ENCODE measurements at regions not wholly inside any gene's neighbourhood (a gene's known extent, or its start where the extent isn't known, plus 50 kb on each side); places are given as distances from the start of the nearest gene placed in this dataset.

- in situ Hi-C loops (cut with MboI; ENCODE audit: low sequenced_read_pairs, unreplicated experiment), result no loop called here
- TF ChIP-seq, protein P1, sequence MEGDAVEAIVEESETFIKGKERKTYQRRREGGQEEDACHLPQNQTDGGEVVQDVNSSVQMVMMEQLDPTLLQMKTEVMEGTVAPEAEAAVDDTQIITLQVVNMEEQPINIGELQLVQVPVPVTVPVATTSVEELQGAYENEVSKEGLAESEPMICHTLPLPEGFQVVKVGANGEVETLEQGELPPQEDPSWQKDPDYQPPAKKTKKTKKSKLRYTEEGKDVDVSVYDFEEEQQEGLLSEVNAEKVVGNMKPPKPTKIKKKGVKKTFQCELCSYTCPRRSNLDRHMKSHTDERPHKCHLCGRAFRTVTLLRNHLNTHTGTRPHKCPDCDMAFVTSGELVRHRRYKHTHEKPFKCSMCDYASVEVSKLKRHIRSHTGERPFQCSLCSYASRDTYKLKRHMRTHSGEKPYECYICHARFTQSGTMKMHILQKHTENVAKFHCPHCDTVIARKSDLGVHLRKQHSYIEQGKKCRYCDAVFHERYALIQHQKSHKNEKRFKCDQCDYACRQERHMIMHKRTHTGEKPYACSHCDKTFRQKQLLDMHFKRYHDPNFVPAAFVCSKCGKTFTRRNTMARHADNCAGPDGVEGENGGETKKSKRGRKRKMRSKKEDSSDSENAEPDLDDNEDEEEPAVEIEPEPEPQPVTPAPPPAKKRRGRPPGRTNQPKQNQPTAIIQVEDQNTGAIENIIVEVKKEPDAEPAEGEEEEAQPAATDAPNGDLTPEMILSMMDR (IDR thresholded peaks at IDR 0.05; ENCODE audit: borderline replicate concordance, control extremely low read depth, extremely low read depth, insufficient read depth, missing control alignments), result no peak
- DNase-seq (ENCODE audit: low spot score), result no peak
These were observed 144.4 kb upstream of the NR4A3 start for GRCh38 chr9:99677281-99677680.

- no peak for DNase-seq (ENCODE audit: low spot score)
- TF ChIP-seq, protein P1 (IDR thresholded peaks at IDR 0.05; ENCODE audit: borderline replicate concordance, control extremely low read depth, extremely low read depth, insufficient read depth, missing control alignments), result no peak
- in situ Hi-C loops (cut with MboI; ENCODE audit: low sequenced_read_pairs, unreplicated experiment), result no loop called here
These were observed 143.1 kb upstream of the NR4A3 start for GRCh38 chr9:99678566-99678965.

- no peak for DNase-seq (ENCODE audit: low spot score)
- TF ChIP-seq, protein P1 (IDR thresholded peaks at IDR 0.05; ENCODE audit: borderline replicate concordance, control extremely low read depth, extremely low read depth, insufficient read depth, missing control alignments), result no peak
- in situ Hi-C loops (cut with MboI; ENCODE audit: low sequenced_read_pairs, unreplicated experiment), result no loop called here
These were observed 141.5 kb upstream of the NR4A3 start for GRCh38 chr9:99680191-99680590.

- TF ChIP-seq, protein P1 (IDR thresholded peaks at IDR 0.05; ENCODE audit: borderline replicate concordance, control extremely low read depth, extremely low read depth, insufficient read depth, missing control alignments), result no peak
- no peak for DNase-seq (ENCODE audit: low spot score)
- in situ Hi-C loops (cut with MboI; ENCODE audit: low sequenced_read_pairs, unreplicated experiment), result no loop called here
These were observed 140.6 kb upstream of the NR4A3 start for GRCh38 chr9:99681113-99681512.

DNA sequence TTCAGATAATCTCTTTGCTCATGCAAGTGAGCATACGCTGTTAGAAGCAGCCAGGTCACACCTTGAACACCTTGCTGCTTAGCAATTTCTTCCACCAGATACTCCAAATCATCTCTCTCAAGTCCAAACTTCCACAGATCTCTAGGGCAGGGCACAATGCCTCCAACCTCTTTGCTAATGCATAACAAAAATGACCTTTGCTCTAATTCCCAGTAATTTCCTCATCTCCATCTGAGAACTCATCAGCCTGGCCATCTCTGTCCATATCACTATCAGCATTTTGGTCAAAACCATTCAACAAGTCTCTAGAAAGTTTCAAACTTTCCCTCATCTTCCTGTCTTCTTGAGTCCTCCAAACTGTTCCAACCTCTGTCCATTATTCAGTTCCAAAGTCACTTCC lies 139.3 kb upstream of the NR4A3 start:
- in situ Hi-C loops (cut with MboI; ENCODE audit: low sequenced_read_pairs, unreplicated experiment), result no loop called here
- no peak for DNase-seq (ENCODE audit: low spot score)

GRCh38 chr9:99682870-99683269 lies 138.8 kb upstream of the NR4A3 start:
- no peak for DNase-seq (ENCODE audit: low spot score)
- TF ChIP-seq, protein P1 (IDR thresholded peaks at IDR 0.05; ENCODE audit: borderline replicate concordance, control extremely low read depth, extremely low read depth, insufficient read depth, missing control alignments), result no peak
- in situ Hi-C loops (cut with MboI; ENCODE audit: low sequenced_read_pairs, unreplicated experiment), result no loop called here

More for the DNA sequence above, 139.3 kb upstream of the NR4A3 start:
- TF ChIP-seq, protein P1 (IDR thresholded peaks at IDR 0.05; ENCODE audit: borderline replicate concordance, control extremely low read depth, extremely low read depth, insufficient read depth, missing control alignments), result no peak

DNA sequence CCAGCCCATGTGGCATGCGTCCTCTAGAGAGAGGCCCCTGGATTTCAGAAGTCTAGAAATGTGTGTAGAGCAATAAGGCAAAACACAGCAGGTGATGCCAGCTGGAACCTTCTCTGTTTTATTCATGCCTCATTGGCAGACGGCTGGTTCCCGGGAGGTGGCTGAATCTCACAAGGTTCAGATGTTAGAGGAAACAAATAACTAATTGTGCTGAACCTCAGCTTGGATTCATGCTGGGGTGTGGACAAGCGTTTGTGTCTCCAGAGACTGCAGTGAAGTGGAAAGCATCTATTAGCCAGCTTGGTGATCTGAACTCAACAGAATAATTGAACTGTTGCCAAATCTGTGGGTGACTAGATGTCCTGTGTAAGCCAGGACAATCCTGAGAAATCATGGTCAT lies 131.1 kb upstream of the NR4A3 start:
- DNase-seq (ENCODE audit: low spot score), result no peak
- in situ Hi-C loops (cut with MboI; ENCODE audit: low sequenced_read_pairs, unreplicated experiment), result no loop called here
- TF ChIP-seq, protein P1 (IDR thresholded peaks at IDR 0.05; ENCODE audit: borderline replicate concordance, control extremely low read depth, extremely low read depth, insufficient read depth, missing control alignments), result no peak

Data from GM13976 (cell line).